ENCODE measurements at regions not wholly inside any gene's neighbourhood (a gene's known extent, or its start where the extent isn't known, plus 50 kb on each side); places are given as distances from the start of the nearest gene placed in this dataset.

DNA sequence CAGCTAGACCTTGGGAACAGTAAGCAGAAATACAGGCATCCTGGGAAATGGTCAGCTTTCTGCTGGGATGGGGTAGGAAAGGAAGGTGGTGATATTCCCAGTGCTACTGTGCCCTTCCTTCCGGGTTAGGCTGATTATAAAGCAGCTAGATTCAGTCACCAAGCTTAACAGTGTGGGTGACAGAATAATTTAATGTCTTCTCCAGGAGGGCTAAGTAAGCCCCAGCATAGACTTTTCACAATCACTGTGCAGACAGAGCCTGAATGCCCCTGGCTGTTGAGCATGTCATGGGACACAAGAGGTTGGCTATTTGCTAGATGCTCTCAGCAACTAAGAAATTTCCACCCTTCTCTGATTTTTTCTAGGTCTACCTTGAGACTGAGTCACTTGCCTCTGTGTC is 513.0 kb downstream of the TOX3 start:
- no peak for DNase-seq (ENCODE audit: low read depth in 2 of 2)
- no peak overlapping the region for H3K4me3 ChIP-seq (replicated peaks in 1 of 2; ENCODE audit: low read depth in 2 of 2, low read length in 2 of 2)
- TF ChIP-seq, protein P1, sequence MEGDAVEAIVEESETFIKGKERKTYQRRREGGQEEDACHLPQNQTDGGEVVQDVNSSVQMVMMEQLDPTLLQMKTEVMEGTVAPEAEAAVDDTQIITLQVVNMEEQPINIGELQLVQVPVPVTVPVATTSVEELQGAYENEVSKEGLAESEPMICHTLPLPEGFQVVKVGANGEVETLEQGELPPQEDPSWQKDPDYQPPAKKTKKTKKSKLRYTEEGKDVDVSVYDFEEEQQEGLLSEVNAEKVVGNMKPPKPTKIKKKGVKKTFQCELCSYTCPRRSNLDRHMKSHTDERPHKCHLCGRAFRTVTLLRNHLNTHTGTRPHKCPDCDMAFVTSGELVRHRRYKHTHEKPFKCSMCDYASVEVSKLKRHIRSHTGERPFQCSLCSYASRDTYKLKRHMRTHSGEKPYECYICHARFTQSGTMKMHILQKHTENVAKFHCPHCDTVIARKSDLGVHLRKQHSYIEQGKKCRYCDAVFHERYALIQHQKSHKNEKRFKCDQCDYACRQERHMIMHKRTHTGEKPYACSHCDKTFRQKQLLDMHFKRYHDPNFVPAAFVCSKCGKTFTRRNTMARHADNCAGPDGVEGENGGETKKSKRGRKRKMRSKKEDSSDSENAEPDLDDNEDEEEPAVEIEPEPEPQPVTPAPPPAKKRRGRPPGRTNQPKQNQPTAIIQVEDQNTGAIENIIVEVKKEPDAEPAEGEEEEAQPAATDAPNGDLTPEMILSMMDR (IDR thresholded peaks at IDR 0.05; ENCODE audit: low read depth, low read length): no peak

DNA sequence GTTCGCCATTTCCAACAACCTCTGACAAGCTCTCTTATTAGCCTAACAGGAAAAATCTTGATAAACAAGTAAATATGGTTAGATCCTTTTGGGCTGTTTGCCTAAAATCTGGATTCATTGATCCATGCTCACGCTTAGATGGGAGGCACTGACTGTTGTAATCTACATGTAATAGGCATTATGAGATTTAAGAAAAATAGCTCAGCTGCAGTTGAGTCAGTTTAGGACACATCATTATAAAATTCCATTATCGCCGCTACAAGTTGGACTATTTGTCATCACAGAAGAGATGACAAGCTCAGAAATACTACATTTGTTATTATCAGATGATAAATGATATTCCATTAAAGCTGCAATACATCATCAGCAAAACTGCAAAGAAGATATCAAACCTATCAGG is 524.0 kb downstream of the TOX3 start:
- TF ChIP-seq, protein P1 (IDR thresholded peaks at IDR 0.05; ENCODE audit: low read depth, low read length): no peak
- H3K4me3 ChIP-seq (replicated peaks in 1 of 2; ENCODE audit: low read depth in 2 of 2, low read length in 2 of 2): no peak overlapping the region
- no peak for DNase-seq (ENCODE audit: low read depth in 2 of 2)

DNA sequence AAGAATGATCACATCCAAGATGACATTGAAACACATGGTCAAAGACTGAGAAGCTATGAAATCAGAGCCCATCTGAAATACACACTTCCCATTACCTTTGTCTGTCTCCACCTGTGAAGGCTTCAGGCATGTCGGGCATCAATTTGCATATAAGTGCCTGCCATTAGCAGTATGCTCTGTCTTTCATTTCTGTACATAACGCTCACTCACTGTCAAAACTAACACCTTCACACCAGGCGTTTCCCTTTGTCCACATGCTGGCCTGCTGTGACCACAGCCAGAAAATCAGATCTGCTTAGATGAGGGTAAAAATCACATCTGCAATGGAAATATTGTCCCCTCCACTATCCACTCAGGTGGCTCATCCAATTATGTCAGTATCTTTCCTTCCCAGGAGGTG is 524.8 kb downstream of the TOX3 start:
- DNase-seq (ENCODE audit: low read depth in 2 of 2): no peak
- TF ChIP-seq, protein P1 (IDR thresholded peaks at IDR 0.05; ENCODE audit: low read depth, low read length): no peak
- H3K4me3 ChIP-seq (replicated peaks in 1 of 2; ENCODE audit: low read depth in 2 of 2, low read length in 2 of 2): no peak overlapping the region

DNA sequence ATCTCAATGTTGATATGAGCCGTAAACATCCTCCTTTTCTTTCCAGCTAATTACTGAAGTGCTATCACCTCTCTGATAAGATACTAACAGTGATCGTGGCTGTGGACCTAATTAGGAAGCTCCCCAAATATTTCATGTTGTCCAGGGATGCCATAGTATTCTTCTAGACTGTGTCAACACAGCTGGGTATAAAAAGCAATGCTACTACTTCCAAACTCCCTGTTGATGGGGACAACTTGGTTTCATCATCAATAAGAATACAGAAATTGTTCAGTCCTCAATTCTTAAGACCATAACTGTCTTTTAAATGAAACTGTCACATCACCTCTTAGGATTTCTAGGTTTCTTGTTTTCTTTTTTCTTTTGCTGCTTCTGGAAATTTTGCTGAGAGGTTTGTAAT is 530.6 kb downstream of the TOX3 start:
- DNase-seq (ENCODE audit: low read depth in 2 of 2): no peak
- no peak overlapping the region for H3K4me3 ChIP-seq (replicated peaks in 1 of 2; ENCODE audit: low read depth in 2 of 2, low read length in 2 of 2)
- TF ChIP-seq, protein P1 (IDR thresholded peaks at IDR 0.05; ENCODE audit: low read depth, low read length): no peak

DNA sequence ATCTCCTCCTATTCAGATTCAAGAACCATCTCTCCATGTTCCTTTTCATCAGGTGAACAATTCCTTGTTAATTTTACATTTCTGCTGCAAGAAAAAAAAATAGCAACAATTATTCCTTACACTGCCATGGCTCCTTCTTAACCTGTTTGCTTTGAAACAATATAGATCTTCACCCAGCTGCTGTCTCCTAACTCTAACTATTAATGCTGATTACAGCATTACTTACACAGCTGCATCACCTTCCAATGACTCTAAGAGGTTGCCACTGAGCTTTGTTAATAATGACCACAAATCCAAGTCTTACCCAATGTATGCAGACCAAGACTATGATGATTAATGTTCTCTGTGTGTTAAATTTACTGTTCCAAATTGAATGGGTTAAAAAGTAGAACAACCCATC is 541.4 kb downstream of the TOX3 start:
- TF ChIP-seq, protein P1 (IDR thresholded peaks at IDR 0.05; ENCODE audit: low read depth, low read length): no peak
- DNase-seq (ENCODE audit: low read depth in 2 of 2): no peak
- no peak overlapping the region for H3K4me3 ChIP-seq (replicated peaks in 1 of 2; ENCODE audit: low read depth in 2 of 2, low read length in 2 of 2)

DNA sequence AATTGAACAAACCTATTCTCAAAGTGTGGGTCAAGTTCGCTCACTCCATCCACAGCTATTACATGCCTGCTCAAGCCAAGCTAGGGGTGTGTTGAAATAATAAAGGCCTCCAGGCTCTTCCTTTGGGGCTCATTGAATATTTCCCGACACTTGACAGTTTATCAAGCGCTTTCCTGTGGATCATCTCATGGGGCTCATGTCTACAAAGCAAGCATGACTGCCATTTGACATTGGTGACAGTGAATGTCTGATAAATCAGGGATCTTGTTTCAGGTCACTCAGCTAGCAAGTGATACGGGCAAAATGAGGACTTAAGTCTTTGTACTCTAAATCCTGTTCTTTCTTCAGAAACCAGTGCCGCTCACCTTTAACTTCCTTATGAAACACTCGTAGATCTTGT is 542.6 kb downstream of the TOX3 start:
- no peak overlapping the region for H3K4me3 ChIP-seq (replicated peaks in 1 of 2; ENCODE audit: low read depth in 2 of 2, low read length in 2 of 2)
- no peak for DNase-seq (ENCODE audit: low read depth in 2 of 2)
- TF ChIP-seq, protein P1 (IDR thresholded peaks at IDR 0.05; ENCODE audit: low read depth, low read length): no peak

DNA sequence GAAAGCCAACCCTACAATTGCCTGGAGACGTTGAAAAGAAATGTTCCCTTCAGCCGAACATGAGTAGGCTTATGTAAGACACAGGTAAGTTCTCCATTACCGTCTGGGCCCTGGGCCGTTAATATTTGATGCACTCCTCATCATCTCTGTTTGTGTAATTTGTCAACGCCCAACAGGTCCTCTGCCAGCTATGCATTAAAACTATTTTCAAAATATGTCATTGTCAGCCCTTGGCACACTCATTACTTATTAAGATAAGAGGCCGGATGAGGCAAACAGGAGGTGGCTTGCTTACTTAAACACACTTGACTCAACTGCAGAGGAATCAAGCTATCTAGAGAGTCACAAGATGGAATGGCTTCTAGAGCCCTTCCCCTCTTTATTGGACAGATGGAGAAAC is 544.9 kb downstream of the TOX3 start:
- TF ChIP-seq, protein P1 (IDR thresholded peaks at IDR 0.05; ENCODE audit: low read depth, low read length): no peak

More for the DNA sequence above, 544.9 kb downstream of the TOX3 start:
- no peak for DNase-seq (ENCODE audit: low read depth in 2 of 2)
- H3K4me3 ChIP-seq (replicated peaks in 1 of 2; ENCODE audit: low read depth in 2 of 2, low read length in 2 of 2): no peak overlapping the region

All from cardiac fibroblast (primary cell).